Jurkat, Clone E6-1 (cell line): ENCODE measurements at regions not wholly inside any gene's neighbourhood (a gene's known extent, or its start where the extent isn't known, plus 50 kb on each side); places are given as distances from the start of the nearest gene placed in this dataset.
"Not testable (repeated sequence)": the region's sequence is repeated elsewhere in the genome, so short reads cannot be mapped to it uniquely, and the experiment has no call there.

Source experiments
- DNase-seq: peaks from one replicate; pipeline ENCODE4 v3.0.0-alpha.2; 2011; ENCODE audit warnings: low read depth, low spot score
- H3K4me3 ChIP-seq: 2 replicates; pipeline ENCODE4 v1.5.1; 2011; ENCODE audit warnings: mild to moderate bottlenecking, low read length, control low read depth, moderate library complexity

- DNase-seq, result no peak
- no peak overlapping the region for H3K4me3 ChIP-seq
Observed at GRCh38 chr10:27391916-27392315, 112.2 kb upstream of the RAB18 start.

- no peak for DNase-seq
- H3K4me3 ChIP-seq, result no peak overlapping the region
Observed at GRCh38 chr10:27391325-27391724, 112.8 kb upstream of the RAB18 start.

GRCh38 chr10:27390681-27391080, 113.4 kb upstream of the RAB18 start:
- no peak for DNase-seq

GRCh38 chr10:27388761-27389399, 115.2 kb upstream of the RAB18 start:
- H3K4me3 ChIP-seq, result no peak overlapping the region
- no peak for DNase-seq

More at GRCh38 chr10:27390681-27391080, 113.4 kb upstream of the RAB18 start:
- H3K4me3 ChIP-seq, result no peak overlapping the region

GRCh38 chr10:27383595-27384542, 120.2 kb upstream of the RAB18 start:
- no peak overlapping the region for H3K4me3 ChIP-seq
- DNase-seq, result no peak

- no peak for DNase-seq
- no peak overlapping the region for H3K4me3 ChIP-seq
Observed at GRCh38 chr10:27382176-27382575, 121.9 kb upstream of the RAB18 start.

- DNase-seq, result no peak
- H3K4me3 ChIP-seq, result no peak overlapping the region
Observed at GRCh38 chr10:27380929-27381358, 123.2 kb upstream of the RAB18 start.

- not testable (repeated sequence) for DNase-seq, H3K4me3 ChIP-seq
Observed at GRCh38 chr10:27379041-27379440, 125.1 kb upstream of the RAB18 start.

GRCh38 chr10:27373566-27374160, 130.4 kb upstream of the RAB18 start:
- H3K4me3 ChIP-seq, result no peak overlapping the region

GRCh38 chr10:27372095-27372494, 131.5 kb upstream of the ACBD5 start:
- no peak overlapping the region for H3K4me3 ChIP-seq
- DNase-seq, result no peak

More at GRCh38 chr10:27373566-27374160, 130.4 kb upstream of the RAB18 start:
- DNase-seq, result no peak

GRCh38 chr10:27371375-27371774, 130.8 kb upstream of the ACBD5 start:
- H3K4me3 ChIP-seq, result not testable (repeated sequence)

GRCh38 chr10:27369880-27370279, 129.3 kb upstream of the ACBD5 start:
- no peak for DNase-seq
- no peak overlapping the region for H3K4me3 ChIP-seq

More at GRCh38 chr10:27371375-27371774, 130.8 kb upstream of the ACBD5 start:
- DNase-seq, result not testable (repeated sequence)

- no peak overlapping the region for H3K4me3 ChIP-seq
- no peak for DNase-seq
Observed at GRCh38 chr10:27368706-27369105, 128.1 kb upstream of the ACBD5 start.

GRCh38 chr10:27366769-27367168, 126.2 kb upstream of the ACBD5 start:
- H3K4me3 ChIP-seq, result no peak overlapping the region
- no peak for DNase-seq

GRCh38 chr10:27364028-27364427, 123.4 kb upstream of the ACBD5 start:
- DNase-seq, result no peak
- no peak overlapping the region for H3K4me3 ChIP-seq

- peak; percentile 67 for DNase-seq
- H3K4me3 ChIP-seq, result no peak overlapping the region
Observed at GRCh38 chr10:27360581-27361172, 120.1 kb upstream of the ACBD5 start.

- H3K4me3 ChIP-seq, result no peak overlapping the region
- no peak for DNase-seq
Observed at GRCh38 chr10:27359792-27360355, 119.3 kb upstream of the ACBD5 start.

GRCh38 chr10:27356738-27357137, 116.1 kb upstream of the ACBD5 start:
- no peak for DNase-seq
- H3K4me3 ChIP-seq, result no peak overlapping the region

- H3K4me3 ChIP-seq, result no peak overlapping the region
- DNase-seq, result no peak
Observed at GRCh38 chr10:27355918-27356573, 115.4 kb upstream of the ACBD5 start.
